GM12875 (cell line): ENCODE measurements at regions not wholly inside any gene's neighbourhood (a gene's known extent, or its start where the extent isn't known, plus 50 kb on each side); places are given as distances from the start of the nearest gene placed in this dataset.
"Not testable (repeated sequence)": the region's sequence is repeated elsewhere in the genome, so short reads cannot be mapped to it uniquely, and the experiment has no call there.

ENCODE experiments used
- H3K4me3 ChIP-seq: one replicate; pipeline ENCODE4 v1.5.1; 2011; ENCODE audit warnings: low read depth, low read length, control low read depth
- CTCF ChIP-seq: IDR thresholded peaks from 2 replicates; pipeline ENCODE4 v1.5.1; 2011; ENCODE audit warnings: low read depth, mild to moderate bottlenecking, control low read depth, inconsistent platforms, low read length, moderate library complexity, borderline replicate concordance; ENCODE audit not compliant: insufficient read depth

- H3K4me3 ChIP-seq: no peak overlapping the region
- no peak for TF ChIP-seq CTCF
These were observed 721.9 kb upstream of the HS3ST5 start for GRCh38 chr6:115064680-115065079.

- no peak for TF ChIP-seq CTCF
- no peak overlapping the region for H3K4me3 ChIP-seq
These were observed 717.8 kb upstream of the HS3ST5 start for GRCh38 chr6:115060581-115060980.

- no peak for TF ChIP-seq CTCF
These were observed 715.8 kb upstream of the HS3ST5 start for GRCh38 chr6:115058414-115059211.

GRCh38 chr6:115055579-115055978, 712.8 kb upstream of the HS3ST5 start:
- no peak overlapping the region for H3K4me3 ChIP-seq
- TF ChIP-seq CTCF: no peak

More at GRCh38 chr6:115058414-115059211, 715.8 kb upstream of the HS3ST5 start:
- H3K4me3 ChIP-seq: no peak overlapping the region

- not testable (repeated sequence) for H3K4me3 ChIP-seq
These were observed 711.4 kb upstream of the HS3ST5 start for GRCh38 chr6:115054242-115054641.

- no peak for TF ChIP-seq CTCF
These were observed 710.5 kb upstream of the HS3ST5 start for GRCh38 chr6:115053169-115053860.

GRCh38 chr6:115016593-115016992, 673.8 kb upstream of the HS3ST5 start:
- H3K4me3 ChIP-seq: no peak overlapping the region
- TF ChIP-seq CTCF: no peak

More at GRCh38 chr6:115053169-115053860, 710.5 kb upstream of the HS3ST5 start:
- no peak overlapping the region for H3K4me3 ChIP-seq
